ENCODE measurements at regions not wholly inside any gene's neighbourhood (a gene's known extent, or its start where the extent isn't known, plus 50 kb on each side); places are given as distances from the start of the nearest gene placed in this dataset.
A peak's percentile ranks its signal among the peaks of the same experiment; 100 is the strongest.

- DNase-seq, result no peak
Measured at GRCh38 chr6:26294302-26294701, 70.7 kb upstream of the BTN3A2 start.

GRCh38 chr6:26295691-26296555 lies 69.1 kb upstream of the BTN3A2 start:
- no peak for DNase-seq

- DNase-seq, result no peak
Measured at GRCh38 chr6:26296556-26296856, 68.5 kb upstream of the BTN3A2 start.

- no peak for DNase-seq
Measured at GRCh38 chr6:26296857-26297648, 67.9 kb upstream of the BTN3A2 start.

- DNase-seq, result no peak
Measured at GRCh38 chr6:26299286-26300042, 65.5 kb upstream of the BTN3A2 start.

- DNase-seq, result no peak
Measured at GRCh38 chr6:26300043-26300331, 65.0 kb upstream of the BTN3A2 start.

GRCh38 chr6:26300359-26300758 lies 64.6 kb upstream of the BTN3A2 start:
- DNase-seq, result no peak

- no peak for DNase-seq
Measured at GRCh38 chr6:26300828-26301227, 64.2 kb upstream of the BTN3A2 start.

GRCh38 chr6:26301638-26302037 lies 63.4 kb upstream of the BTN3A2 start:
- no peak for DNase-seq

- DNase-seq, result no peak
Measured at GRCh38 chr6:26302941-26303559, 61.9 kb upstream of the BTN3A2 start.

GRCh38 chr6:26304213-26304796 lies 60.7 kb upstream of the BTN3A2 start:
- no peak for DNase-seq

GRCh38 chr6:26304797-26305640 lies 60.0 kb upstream of the BTN3A2 start:
- peak in 1 of 2 experiments; percentile 29 for DNase-seq

- DNase-seq, result no peak
Measured at GRCh38 chr6:26305641-26305969, 59.4 kb upstream of the BTN3A2 start.

GRCh38 chr6:26306232-26306631 lies 58.8 kb upstream of the BTN3A2 start:
- DNase-seq, result no peak

GRCh38 chr6:26307850-26308249 lies 57.1 kb upstream of the BTN3A2 start:
- no peak for DNase-seq

- no peak for DNase-seq
Measured at GRCh38 chr6:26309731-26310142, 55.3 kb upstream of the BTN3A2 start.

- DNase-seq, result peak in 1 of 2 experiments; percentile 61
Measured at GRCh38 chr6:26311012-26311384, 54.0 kb upstream of the BTN3A2 start.

- peak; percentile 79 to 84 for DNase-seq
Measured at GRCh38 chr6:26311385-26312095, 53.5 kb upstream of the BTN3A2 start.

- peak in 1 of 2 experiments; percentile 52 for DNase-seq
Measured at GRCh38 chr6:26312096-26312463, 52.9 kb upstream of the BTN3A2 start.

GRCh38 chr6:26312501-26313397 lies 52.2 kb upstream of the BTN3A2 start:
- peak; percentile 79 to 91 for DNase-seq

Data from NCI-H446 (cell line).